ENCODE measurements at regions not wholly inside any gene's neighbourhood (a gene's known extent, or its start where the extent isn't known, plus 50 kb on each side); places are given as distances from the start of the nearest gene placed in this dataset.
"Not testable (repeated sequence)": the region's sequence is repeated elsewhere in the genome, so short reads cannot be mapped to it uniquely, and the experiment has no call there.

- DNase-seq (ENCODE audit: low spot score in 2 of 2), result no peak
- no peak for ATAC-seq
- H3K4me3 Mint-ChIP-seq, result no peak overlapping the region
- no peak overlapping the region for H3K27ac Mint-ChIP-seq
- peaks cover 14% of the 10 kb centered on the region for H3K9me3 Mint-ChIP-seq
- H3K4me1 Mint-ChIP-seq, result no peaks in the 10 kb centered on the region
- no peaks in the 10 kb centered on the region for H3K36me3 Mint-ChIP-seq
These were observed 694.9 kb upstream of the KCND2 start for GRCh38 chr7:119578116-119578515.

- Mint-ChIP-seq H3K27ac (no peak overlapping the region), H3K4me3 (no peak overlapping the region), H3K36me3 (no peaks in the 10 kb centered on the region), H3K9me3 (peaks cover 11% of the 10 kb centered on the region), H3K4me1 (no peaks in the 10 kb centered on the region)
- no peak for DNase-seq (ENCODE audit: low spot score in 2 of 2)
- ATAC-seq, result no peak
These were observed 678.0 kb upstream of the KCND2 start for GRCh38 chr7:119594956-119595355.

- H3K9me3 Mint-ChIP-seq, result peaks cover 12% of the 10 kb centered on the region
- no peaks in the 10 kb centered on the region for H3K4me1 Mint-ChIP-seq
- H3K27ac Mint-ChIP-seq, result no peak overlapping the region
- H3K36me3 Mint-ChIP-seq, result no peaks in the 10 kb centered on the region
- ATAC-seq, result no peak
- DNase-seq (ENCODE audit: low spot score in 2 of 2), result no peak
- H3K4me3 Mint-ChIP-seq, result no peak overlapping the region
These were observed 676.3 kb upstream of the KCND2 start for GRCh38 chr7:119596651-119597050.

- no peaks in the 10 kb centered on the region for H3K4me1 Mint-ChIP-seq
- DNase-seq (ENCODE audit: low spot score in 2 of 2) (no peak), ATAC-seq (no peak)
- H3K27ac Mint-ChIP-seq, result no peak overlapping the region
- peaks cover 20% of the 10 kb centered on the region for H3K9me3 Mint-ChIP-seq
- no peaks in the 10 kb centered on the region for H3K36me3 Mint-ChIP-seq
- H3K4me3 Mint-ChIP-seq, result no peak overlapping the region
These were observed 666.7 kb upstream of the KCND2 start for GRCh38 chr7:119606297-119606696.

- Mint-ChIP-seq H3K9me3 (peaks cover 30% of the 10 kb centered on the region), H3K27ac (no peak overlapping the region), H3K4me1 (no peaks in the 10 kb centered on the region), H3K4me3 (no peak overlapping the region), H3K36me3 (no peaks in the 10 kb centered on the region)
- DNase-seq (ENCODE audit: low spot score in 2 of 2) (no peak), ATAC-seq (no peak)
These were observed 652.2 kb upstream of the KCND2 start for GRCh38 chr7:119620769-119621168.

DNA sequence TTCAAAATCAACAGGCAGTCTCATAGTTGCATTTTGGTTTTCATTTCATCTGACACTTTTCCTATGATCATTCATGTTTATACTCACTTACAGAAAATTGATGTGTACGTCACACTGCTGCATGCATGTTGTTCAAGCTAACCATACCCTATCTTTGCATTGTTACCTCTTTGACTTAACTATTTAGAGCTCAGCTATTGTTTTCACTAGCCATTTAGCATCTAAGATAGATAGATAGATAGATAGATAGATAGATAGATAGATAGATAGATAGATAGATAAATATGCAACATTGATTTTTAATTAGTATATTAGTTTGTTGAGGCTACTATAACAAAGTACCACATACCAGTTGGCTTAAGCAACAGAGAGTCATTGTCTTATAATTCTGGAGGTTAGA lies 649.5 kb upstream of the KCND2 start:
- no peaks in the 10 kb centered on the region for H3K4me1 Mint-ChIP-seq
- DNase-seq (ENCODE audit: low spot score in 2 of 2) (no peak), ATAC-seq (no peak)
- no peak overlapping the region for H3K27ac Mint-ChIP-seq
- H3K36me3 Mint-ChIP-seq, result no peaks in the 10 kb centered on the region
- peaks cover 17% of the 10 kb centered on the region for H3K9me3 Mint-ChIP-seq
- no peak overlapping the region for H3K4me3 Mint-ChIP-seq

- Mint-ChIP-seq H3K4me1 (no peaks in the 10 kb centered on the region), H3K27ac (no peak overlapping the region), H3K4me3 (no peak overlapping the region), H3K9me3 (peaks cover 11% of the 10 kb centered on the region), H3K36me3 (no peaks in the 10 kb centered on the region)
- DNase-seq (ENCODE audit: low spot score in 2 of 2) (no peak), ATAC-seq (no peak)
These were observed 642.5 kb upstream of the KCND2 start for GRCh38 chr7:119630406-119630969.

- H3K27ac Mint-ChIP-seq; DNase-seq (ENCODE audit: low spot score in 2 of 2); H3K36me3 Mint-ChIP-seq; H3K4me1 Mint-ChIP-seq; H3K4me3 Mint-ChIP-seq; ATAC-seq: not testable (repeated sequence)
- H3K9me3 Mint-ChIP-seq, result peaks cover 17% of the 10 kb centered on the region
These were observed 639.2 kb upstream of the KCND2 start for GRCh38 chr7:119633812-119634211.

DNA sequence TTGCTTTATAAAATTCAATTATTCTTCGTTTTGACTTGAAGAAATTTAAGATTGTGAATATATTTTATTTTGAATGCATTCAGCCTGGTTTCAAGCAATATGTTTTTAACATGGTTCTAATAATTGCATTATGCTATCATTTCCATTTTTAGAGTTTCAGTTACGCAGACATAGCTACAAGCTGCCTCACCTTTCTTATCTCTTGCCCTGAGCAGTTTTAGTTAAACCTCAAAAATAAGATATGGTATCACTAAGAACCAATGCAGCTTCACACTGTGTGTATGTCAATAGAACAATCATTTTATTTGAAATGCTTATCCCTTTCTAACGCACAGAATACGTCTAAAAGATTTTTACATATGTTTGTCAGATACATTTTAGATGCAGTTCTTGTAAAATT lies 632.6 kb upstream of the KCND2 start:
- H3K9me3 Mint-ChIP-seq, result peaks cover 18% of the 10 kb centered on the region
- no peaks in the 10 kb centered on the region for H3K4me1 Mint-ChIP-seq
- ATAC-seq, result no peak
- no peaks in the 10 kb centered on the region for H3K36me3 Mint-ChIP-seq
- DNase-seq (ENCODE audit: low spot score in 2 of 2), result no peak
- H3K27ac Mint-ChIP-seq, result no peak overlapping the region
- H3K4me3 Mint-ChIP-seq, result no peak overlapping the region

DNA sequence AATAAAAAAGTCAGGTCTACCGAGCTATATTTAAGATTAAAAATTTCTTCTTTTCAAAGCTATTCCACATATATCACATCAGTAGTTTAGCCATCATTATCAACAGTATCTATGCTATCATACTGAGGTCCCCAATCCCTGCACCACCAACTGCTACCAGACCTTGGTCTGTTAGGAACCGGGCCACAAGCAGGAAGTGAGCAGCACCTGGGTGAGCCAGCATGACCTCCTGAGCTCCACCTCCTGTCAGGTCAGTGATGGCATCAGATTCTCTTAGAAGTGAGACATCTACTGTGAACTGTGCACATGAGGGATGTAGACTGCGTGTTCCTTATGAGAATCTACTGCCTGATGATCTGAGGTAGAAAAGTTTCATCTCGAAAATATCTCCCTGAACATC lies 632.1 kb upstream of the KCND2 start:
- Mint-ChIP-seq H3K27ac (no peak overlapping the region), H3K4me3 (no peak overlapping the region), H3K4me1 (no peaks in the 10 kb centered on the region), H3K36me3 (no peaks in the 10 kb centered on the region), H3K9me3 (peaks cover 18% of the 10 kb centered on the region)
- DNase-seq (ENCODE audit: low spot score in 2 of 2) (no peak), ATAC-seq (no peak)

DNA sequence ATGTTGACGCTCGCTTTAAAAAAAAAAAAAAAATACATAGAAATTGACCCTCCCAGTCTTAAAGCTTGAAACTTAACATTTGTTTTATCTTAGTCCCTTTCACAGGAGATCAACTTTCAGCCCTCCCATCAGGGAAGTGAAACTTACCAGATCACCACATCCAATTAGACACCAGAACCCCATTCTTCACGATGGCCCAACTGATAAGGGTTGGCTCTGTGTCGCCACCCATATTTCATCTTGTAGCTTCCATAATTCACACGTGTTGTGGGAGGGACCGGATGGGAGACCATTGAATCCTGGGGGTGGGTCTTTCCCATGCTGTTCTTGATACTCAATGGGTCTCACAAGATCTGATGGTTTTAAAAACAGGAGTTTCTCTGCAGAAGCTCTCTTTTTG lies 629.4 kb upstream of the KCND2 start:
- Mint-ChIP-seq H3K9me3 (peaks cover 16% of the 10 kb centered on the region), H3K36me3 (no peaks in the 10 kb centered on the region), H3K27ac (no peak overlapping the region), H3K4me1 (no peaks in the 10 kb centered on the region), H3K4me3 (no peak overlapping the region)
- DNase-seq (ENCODE audit: low spot score in 2 of 2), result no peak
- ATAC-seq, result no peak

GRCh38 chr7:119647286-119647685 lies 625.7 kb upstream of the KCND2 start:
- H3K4me1 Mint-ChIP-seq, result no peaks in the 10 kb centered on the region
- no peak for ATAC-seq
- H3K9me3 Mint-ChIP-seq, result peaks cover 11% of the 10 kb centered on the region
- no peak overlapping the region for H3K4me3 Mint-ChIP-seq
- H3K27ac Mint-ChIP-seq, result no peak overlapping the region
- H3K36me3 Mint-ChIP-seq, result no peaks in the 10 kb centered on the region
- DNase-seq (ENCODE audit: low spot score in 2 of 2), result no peak

DNA sequence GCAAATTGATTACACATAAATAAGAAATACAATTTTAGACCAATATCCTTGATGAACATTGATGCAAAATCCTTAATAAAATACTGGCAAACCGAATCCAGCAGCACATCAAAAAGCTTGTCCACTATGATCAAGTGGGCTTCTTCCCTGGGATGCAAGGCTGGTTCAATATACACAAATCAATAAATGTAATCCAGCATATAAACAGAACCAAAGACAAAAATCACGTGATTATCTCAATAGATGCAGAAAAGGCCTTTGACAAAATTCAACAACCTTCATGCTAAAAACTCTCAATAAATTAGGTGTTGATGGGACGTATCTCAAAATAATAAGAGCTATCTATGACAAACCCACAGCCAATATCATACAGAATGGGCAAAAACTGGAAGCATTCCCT lies 624.2 kb upstream of the KCND2 start:
- H3K4me3 Mint-ChIP-seq; H3K27ac Mint-ChIP-seq; ATAC-seq; H3K36me3 Mint-ChIP-seq; H3K4me1 Mint-ChIP-seq; DNase-seq (ENCODE audit: low spot score in 2 of 2): not testable (repeated sequence)
- H3K9me3 Mint-ChIP-seq, result peaks cover 11% of the 10 kb centered on the region

DNA sequence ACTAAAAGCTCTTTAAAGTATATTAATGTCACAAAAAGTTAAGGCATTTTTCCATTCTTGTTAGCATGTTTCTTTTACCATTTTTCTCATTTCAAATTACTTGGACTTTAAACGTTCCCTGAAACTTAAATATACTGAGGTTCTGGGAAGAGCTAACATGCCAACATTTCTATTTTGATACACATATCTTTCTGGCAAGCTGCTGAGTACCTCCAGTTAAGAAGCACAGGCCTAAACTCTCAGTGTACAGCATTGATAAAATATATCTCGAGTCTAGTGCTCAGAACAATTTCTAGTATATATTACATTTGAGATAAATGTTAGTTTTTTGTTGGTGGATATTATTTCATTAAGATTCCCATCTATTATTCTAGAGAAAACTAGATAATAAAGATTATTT lies 612.9 kb upstream of the KCND2 start:
- H3K9me3 Mint-ChIP-seq, result peaks cover 8% of the 10 kb centered on the region
- no peak overlapping the region for H3K4me3 Mint-ChIP-seq
- no peak overlapping the region for H3K27ac Mint-ChIP-seq

GRCh38 chr7:119664601-119665000 lies 608.4 kb upstream of the KCND2 start:
- no peak for ATAC-seq
- Mint-ChIP-seq H3K9me3 (peaks cover 25% of the 10 kb centered on the region), H3K4me3 (no peak overlapping the region), H3K4me1 (no peaks in the 10 kb centered on the region), H3K36me3 (no peaks in the 10 kb centered on the region), H3K27ac (no peak overlapping the region)
- DNase-seq (ENCODE audit: low spot score in 2 of 2), result no peak

More for the DNA sequence above, 612.9 kb upstream of the KCND2 start:
- ATAC-seq (no peak), DNase-seq (ENCODE audit: low spot score in 2 of 2) (no peak)
- Mint-ChIP-seq H3K36me3 (no peaks in the 10 kb centered on the region), H3K4me1 (no peaks in the 10 kb centered on the region)

DNA sequence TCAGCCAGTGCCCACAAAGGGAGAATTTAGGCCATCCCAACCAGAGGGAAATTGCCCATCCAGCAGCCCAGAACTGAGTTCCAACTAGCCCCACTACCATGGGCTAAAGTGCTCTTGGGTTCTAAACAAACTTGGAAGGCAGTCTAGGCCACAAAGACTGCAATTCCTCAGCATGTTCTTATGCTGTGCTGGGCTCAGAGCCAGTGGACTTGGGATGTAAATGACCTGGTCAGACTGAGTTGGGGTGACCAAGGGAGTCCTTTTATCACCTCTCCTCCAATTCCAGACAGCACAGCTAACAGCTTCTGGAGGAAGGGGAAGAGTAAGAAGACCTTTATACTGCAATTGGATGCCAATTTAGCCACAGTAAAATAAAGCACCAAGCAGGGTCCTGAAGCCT lies 607.2 kb upstream of the KCND2 start:
- Mint-ChIP-seq H3K27ac (no peak overlapping the region), H3K4me3 (no peak overlapping the region), H3K9me3 (peaks cover 30% of the 10 kb centered on the region), H3K4me1 (no peaks in the 10 kb centered on the region), H3K36me3 (no peaks in the 10 kb centered on the region)
- DNase-seq (ENCODE audit: low spot score in 2 of 2) (no peak), ATAC-seq (no peak)

GRCh38 chr7:119681336-119681735 lies 591.6 kb upstream of the KCND2 start:
- H3K9me3 Mint-ChIP-seq, result peaks cover 19% of the 10 kb centered on the region
- no peak overlapping the region for H3K4me3 Mint-ChIP-seq
- no peaks in the 10 kb centered on the region for H3K36me3 Mint-ChIP-seq
- no peak for DNase-seq (ENCODE audit: low spot score in 2 of 2)
- H3K4me1 Mint-ChIP-seq, result no peaks in the 10 kb centered on the region
- no peak overlapping the region for H3K27ac Mint-ChIP-seq
- ATAC-seq, result no peak
